OCI-M2 (cell line): ENCODE measurements at regions not wholly inside any gene's neighbourhood (a gene's known extent, or its start where the extent isn't known, plus 50 kb on each side); places are given as distances from the start of the nearest gene placed in this dataset.

Experiments
- DNase-seq: peaks from one replicate; lab custom pipeline; 2025; ENCODE audit not compliant: unreplicated experiment; lab: John Stamatoyannopoulos, UW

DNA sequence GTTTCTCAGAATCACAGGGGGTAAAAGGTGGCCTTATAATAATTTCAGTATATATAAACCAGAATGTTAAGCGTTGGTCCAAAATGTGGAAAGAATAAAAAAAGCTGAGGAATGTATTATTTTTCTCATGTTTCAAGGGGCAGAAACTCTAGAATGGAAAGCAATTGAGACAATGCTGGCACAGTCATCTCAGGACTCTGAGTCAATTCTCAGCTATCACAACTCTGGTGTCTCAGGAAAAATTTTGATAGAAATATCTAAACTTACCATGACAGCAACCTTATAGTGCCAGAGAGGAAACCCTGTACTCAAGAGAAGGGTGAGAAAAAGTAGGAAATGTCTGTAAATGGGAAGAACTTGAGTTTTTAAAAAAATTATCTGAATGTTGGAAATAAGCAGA lies 1189.4 kb upstream of the NUDT12 start:
- no peak for DNase-seq

DNA sequence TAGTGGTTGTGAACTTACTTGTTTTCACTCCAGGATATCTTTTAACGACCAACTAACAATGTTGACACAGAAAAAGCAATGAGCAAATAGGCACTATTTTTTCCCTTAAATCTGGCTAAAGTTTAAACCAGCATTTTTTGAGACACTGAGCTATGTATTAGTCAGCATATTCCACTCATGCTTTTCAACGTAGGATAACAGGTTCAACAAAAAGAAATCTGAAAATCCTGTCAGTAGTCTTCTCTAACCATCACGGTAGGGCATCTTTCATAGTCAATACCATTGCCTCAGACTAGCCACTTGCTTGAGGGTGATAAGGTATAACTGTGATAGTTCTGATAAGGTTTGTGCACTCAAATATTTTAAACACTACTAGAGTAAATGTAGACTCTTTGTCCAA lies 1177.3 kb upstream of the NUDT12 start:
- DNase-seq = no peak

- no peak for DNase-seq
Observed at GRCh38 chr5:104739503-104739902, 1176.9 kb upstream of the NUDT12 start.

DNA sequence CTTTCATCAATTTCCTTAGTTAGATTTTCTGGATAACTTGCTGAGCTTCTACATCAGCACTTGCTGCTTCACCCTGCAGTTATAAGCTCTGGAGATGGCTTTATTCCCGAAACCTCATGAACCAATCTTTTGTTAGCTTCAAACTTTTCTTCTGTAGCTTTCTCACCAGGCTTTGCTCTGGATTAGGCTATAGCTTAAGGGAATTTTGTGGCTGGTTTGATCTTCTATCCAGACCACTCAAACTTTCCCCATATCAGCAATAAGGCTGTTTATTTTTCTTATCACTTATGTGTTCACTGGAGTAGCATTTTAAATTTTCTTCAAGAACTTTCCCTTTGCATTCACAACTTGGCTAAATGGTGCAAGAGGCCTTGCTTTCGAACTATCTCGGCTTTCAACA lies 1173.5 kb upstream of the NUDT12 start:
- DNase-seq = no peak

- DNase-seq = no peak
Observed at GRCh38 chr5:104734046-104734445, 1171.5 kb upstream of the NUDT12 start.

DNA sequence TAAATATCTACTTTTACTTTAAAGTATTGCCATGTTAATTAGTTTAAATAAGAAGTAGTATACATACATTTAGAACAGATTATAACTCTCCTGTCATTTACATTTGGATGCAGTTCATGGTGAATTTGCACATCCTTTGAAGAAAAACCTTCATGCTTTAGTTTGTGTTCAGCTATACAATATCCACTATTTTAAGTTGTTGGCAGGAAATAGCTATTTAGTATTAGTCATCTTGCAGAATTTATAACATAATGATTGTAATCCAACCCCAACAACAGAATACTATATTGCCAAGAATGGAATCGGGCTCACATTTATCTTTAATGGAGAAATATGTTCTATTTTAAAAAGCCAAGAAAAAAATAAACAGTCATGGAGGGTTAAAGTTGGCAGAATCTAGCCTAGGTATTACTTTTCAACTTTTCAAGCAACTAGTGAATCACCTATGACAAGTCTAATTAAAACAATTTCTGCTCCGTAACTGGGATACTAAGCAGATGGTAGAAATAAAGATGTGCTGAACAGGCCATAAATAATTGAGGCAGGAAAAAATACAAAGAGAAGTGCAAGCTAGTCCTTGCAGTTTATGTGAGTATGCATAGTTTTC lies 1170.6 kb upstream of the NUDT12 start:
- no peak for DNase-seq

GRCh38 chr5:104731331-104731730 lies 1168.7 kb upstream of the NUDT12 start:
- no peak for DNase-seq

DNA sequence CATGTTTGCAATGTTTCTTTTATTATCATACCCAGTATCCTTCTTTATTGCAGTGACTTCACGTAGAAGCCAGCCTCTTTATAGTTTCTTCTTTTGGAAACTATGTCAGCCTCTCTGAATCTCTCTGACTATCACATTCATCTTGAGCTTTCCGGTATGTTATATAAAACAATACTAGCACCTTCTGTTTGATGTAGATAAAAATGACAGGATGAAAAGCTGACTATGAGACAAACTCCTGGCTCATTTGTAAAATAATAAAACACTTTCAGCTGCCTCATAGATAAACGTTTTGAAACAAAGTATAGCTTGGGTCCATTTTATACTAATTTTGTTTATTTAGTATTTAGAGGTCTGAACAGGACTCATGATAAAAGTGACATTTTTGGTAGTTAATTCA lies 1145.4 kb upstream of the NUDT12 start:
- DNase-seq = no peak

GRCh38 chr5:104706600-104706999 lies 1144.0 kb upstream of the NUDT12 start:
- no peak for DNase-seq

DNA sequence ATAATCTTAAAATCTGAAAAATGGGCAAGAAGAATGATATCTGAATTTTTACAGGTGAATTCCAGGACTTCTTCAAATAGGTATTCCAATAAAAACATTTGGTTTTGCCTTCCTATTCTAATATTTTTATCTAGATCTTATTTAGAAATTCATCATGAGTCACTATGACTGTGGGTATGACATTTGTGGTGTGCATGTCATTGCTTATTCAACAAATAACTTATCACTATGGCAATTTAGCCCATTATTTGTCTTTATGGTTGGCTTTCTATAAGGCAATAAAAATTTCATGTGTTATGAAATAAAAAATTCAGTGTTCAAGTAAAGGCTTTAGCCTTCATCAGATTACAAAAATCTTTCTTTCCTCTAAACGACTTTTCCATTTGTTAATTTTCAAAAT lies 1139.6 kb upstream of the NUDT12 start:
- DNase-seq = no peak

DNA sequence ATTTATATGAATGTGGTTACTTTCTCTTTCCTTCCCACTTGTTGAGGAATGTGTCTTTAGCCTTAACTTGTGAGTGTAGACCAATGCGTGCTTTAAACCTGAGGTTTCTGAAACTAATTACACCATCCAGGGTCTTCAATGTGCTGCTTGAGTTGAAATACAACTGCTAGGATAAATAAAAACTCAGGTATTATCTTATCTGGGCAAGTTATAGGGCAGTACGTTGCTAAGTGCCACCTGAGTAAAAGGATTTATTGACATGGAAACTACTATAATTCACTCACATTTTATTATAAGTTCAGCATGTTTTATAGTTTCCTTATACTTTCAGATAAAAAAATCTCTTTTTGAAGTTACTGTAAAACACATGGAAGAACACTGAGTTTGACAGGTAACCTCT lies 1136.8 kb upstream of the NUDT12 start:
- DNase-seq = no peak

DNA sequence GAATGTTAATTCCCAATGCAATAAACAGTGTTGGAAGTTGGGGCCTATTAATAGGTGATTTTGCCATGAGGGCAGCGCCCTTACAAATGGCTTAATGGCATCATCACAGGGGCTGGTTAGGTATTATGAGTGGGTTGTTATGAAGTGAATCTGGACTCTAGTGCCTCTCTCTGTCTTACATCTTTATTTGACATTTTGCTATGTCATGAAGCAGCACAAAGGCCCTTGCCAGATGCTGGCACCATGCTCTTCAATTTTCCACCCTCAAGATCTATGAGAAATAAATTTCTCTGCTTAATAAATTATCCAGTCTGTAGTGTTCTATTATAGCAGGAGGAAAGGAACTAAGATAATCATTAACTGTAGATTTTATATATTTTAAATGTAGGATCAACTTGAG lies 1098.7 kb upstream of the NUDT12 start:
- DNase-seq = no peak

GRCh38 chr5:104659497-104659896 lies 1096.9 kb upstream of the NUDT12 start:
- no peak for DNase-seq

- no peak for DNase-seq
Observed at GRCh38 chr5:104652271-104652861, 1089.8 kb upstream of the NUDT12 start.

DNA sequence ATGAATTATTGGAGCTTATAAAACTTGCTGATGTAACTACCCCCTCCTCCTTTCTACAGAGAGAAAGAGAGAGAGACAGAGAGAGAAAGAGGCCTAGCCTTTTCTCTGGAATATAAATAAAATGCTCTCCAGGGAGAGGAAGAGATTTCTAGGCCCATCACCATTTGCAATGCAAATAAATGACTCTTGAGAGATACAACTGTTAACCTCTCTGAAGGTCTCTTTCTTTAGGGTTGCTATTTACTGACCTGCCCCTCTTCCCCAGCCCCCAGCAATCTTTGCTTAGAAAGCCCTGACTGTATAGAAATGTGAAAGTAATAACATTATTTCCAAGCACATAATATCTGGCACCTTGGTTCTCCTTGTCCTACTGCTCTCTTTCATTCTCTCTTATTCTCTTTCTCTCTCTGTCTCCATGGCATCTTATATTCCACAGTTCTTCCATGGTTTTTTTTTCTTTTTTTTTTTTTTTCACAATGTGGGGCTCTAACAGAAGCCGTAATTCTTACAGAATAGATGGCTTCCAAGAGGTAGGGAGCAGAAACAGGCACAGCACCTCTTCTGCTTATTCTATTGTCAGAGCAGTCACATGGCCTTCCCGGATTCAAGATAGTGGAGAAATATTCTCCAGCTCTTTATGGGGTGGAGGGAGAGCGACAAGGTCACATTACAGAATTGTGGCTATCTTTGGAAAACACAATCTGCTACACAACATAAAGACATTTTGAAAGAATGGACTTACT lies 1087.9 kb upstream of the NUDT12 start:
- no peak for DNase-seq

GRCh38 chr5:104646416-104646815 lies 1083.8 kb upstream of the NUDT12 start:
- no peak for DNase-seq

DNA sequence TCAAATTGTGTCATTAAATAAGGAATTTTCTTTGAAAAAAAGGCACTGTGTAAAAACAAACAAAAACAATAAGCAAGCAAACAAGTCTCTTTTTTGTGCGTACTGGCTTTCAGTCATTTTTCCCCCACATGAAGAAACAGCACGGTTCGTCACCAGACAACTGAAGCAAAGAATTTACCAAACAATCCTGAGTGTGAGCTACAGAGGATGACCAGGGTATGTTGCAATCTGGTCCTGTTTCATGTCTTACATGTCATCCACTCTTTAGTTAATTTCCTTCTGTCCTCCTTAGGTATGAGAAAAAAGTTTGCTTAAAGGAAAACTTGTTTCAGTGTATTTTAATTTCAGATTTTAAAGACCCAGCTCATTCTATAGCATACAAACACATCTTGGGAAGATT lies 1080.7 kb upstream of the NUDT12 start:
- DNase-seq = no peak

- no peak for DNase-seq
Observed at GRCh38 chr5:104635227-104635626, 1072.6 kb upstream of the NUDT12 start.

- DNase-seq = no peak
Observed at GRCh38 chr5:104628911-104629310, 1066.3 kb upstream of the NUDT12 start.

DNA sequence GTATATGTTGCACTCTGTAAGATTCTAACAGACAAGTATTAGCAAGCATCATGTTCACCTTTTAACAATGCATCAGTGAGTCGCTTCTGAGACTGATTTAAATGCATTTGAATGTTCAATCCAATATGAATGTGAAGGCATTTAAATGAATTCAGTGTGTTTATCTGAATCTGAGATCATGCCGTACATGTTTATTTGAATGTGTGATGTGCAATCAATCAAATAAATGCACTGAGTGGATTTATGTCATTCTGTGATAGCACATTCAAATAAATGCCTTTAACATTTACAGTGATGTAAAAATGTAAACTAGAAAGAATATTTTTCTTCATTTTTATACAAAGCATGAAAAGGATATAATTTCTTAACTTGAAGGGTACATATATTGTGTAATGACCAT lies 1063.5 kb upstream of the NUDT12 start:
- DNase-seq = no peak

- DNase-seq = no peak
Observed at GRCh38 chr5:104612005-104612404, 1049.4 kb upstream of the NUDT12 start.

DNA sequence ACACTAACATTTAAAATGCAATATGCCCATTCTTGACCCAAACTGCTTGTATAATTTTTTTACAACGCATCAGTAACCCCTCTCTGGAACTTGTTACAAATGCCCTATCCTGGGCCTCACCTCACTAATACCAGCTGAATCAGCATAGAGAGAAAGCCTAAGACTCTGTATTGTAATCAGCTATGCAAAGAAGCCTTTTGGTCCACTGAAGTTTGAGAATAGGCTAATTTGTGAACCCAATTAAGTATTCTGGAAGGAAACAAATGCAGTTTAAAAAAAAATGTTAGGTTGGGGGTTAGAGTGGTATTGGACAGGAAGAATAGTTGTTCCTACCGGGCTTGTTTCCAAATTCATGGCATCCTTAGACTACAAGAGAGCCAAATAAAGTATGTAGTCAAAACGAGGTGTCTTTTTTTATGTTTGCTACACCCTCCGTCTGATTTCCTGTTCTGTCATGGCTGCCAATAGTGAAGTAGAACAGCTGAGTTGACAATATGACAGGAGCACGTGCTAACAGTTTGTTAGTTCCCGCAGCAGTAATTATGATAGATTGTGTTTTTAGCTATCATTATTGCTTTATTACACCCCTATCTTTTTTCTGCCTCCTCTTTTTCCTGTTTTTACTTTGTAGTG lies 1048.7 kb upstream of the NUDT12 start:
- DNase-seq = no peak
